ENCODE measurements at regions not wholly inside any gene's neighbourhood (a gene's known extent, or its start where the extent isn't known, plus 50 kb on each side); places are given as distances from the start of the nearest gene placed in this dataset.

DNA sequence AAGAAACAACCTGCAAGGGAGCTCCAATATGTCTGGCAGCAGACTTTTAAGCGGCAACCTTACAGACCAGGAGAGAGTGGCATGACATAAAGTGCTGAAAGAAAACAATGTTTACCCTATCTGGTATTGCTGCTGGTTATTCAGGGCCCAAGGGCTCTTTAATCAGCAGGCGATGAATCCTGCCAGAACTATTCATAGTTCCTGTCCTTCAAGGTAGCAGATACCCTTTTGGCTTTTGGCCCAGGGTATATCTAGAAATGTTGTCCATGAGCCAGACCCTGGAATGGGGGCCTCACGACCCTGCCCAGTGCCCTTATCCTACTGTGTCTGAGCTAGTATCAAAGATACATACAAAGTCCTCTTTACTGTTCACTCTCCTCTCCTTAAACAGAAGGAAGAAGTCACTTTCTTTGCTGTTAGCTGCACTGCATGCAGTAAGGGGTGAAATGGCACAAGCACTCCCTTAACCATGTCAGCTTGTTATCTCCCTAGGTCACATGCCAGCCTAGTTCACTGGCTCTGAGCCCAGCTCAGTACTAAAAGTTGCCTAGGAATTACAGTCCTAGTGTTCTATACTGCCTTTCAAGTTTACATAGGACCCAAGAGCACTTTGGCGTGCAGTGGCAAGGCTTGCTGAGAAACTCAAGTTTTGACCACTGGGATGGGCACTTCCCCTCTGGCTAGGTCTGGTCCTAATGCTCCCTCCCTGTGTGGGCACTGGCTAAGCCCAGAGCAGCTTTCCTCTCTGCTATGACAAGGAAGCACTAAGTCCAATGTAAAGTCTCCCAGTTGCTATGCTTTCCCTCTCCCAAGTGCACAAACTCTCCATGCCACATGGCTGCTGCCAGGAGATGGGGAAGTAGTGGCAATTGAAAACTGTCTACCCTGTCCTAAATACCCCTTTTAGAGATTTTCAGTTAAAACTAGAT is 122.0 kb downstream of the HTR1B start:
- 64% methylated on average over 4 of the region's 4 CpGs for WGBS

DNA sequence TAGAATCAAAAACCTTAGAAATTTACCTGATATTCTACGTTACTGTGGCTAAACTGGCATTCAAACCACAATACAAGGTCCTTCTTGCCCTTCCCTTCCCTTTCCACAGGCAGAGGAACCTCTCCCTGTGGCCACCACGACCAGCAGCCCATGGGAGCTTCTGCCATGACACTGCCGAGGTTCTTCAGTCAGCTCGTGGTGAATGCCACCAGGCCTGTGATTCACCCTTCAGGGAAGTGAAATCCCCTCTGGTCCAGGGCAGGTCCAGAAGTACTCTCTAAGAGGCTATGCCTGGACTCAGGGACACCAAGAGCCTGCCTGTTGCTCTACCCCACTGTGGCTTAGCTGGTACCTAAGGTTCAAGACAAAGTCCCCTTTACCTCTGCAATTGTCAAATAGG is 123.0 kb downstream of the HTR1B start:
- H3K4me1 ChIP-seq (ENCODE audit: insufficient read depth): no peaks in the 10 kb centered on the region
- no peak overlapping the region for H3K27ac ChIP-seq (ENCODE audit: low read depth)
- DNase-seq (ENCODE audit: extremely low spot score): no peak
- H3K4me3 ChIP-seq (ENCODE audit: low read depth, low read length): no peak overlapping the region
- 77% methylated on average over 4 of the region's 4 CpGs for WGBS
- no peaks in the 10 kb centered on the region for H3K36me3 ChIP-seq (ENCODE audit: insufficient read depth)

More for the DNA sequence above, 122.0 kb downstream of the HTR1B start:
- Histone ChIP-seq H3K4me3 (ENCODE audit: low read depth, low read length) (no peak overlapping the region), H3K36me3 (ENCODE audit: insufficient read depth) (no peaks in the 10 kb centered on the region), H3K4me1 (ENCODE audit: insufficient read depth) (no peaks in the 10 kb centered on the region), H3K27ac (ENCODE audit: low read depth) (no peak overlapping the region)
- DNase-seq (ENCODE audit: extremely low spot score): no peak

DNA sequence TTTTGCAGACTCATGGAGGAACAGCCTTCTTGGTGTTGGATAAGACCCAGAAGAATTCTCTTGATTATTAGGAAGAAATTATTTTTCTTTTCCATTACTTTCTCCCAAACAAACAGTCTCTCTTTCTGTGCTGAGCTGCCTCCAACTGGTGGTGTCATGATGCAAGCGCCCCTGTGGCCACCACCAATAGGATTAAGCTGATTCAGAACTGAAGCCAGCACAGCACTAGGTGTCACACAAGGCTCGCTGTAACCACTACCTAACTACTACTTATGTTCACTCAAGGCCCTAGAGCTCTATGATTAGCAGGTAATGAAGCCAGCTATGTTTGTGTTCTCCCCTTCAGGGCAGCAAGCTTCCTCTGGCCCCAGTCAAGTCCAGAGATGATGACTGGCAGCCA is 123.4 kb downstream of the HTR1B start:
- 81% methylated on average over 2 of the region's 2 CpGs for WGBS
- Histone ChIP-seq H3K36me3 (ENCODE audit: insufficient read depth) (no peaks in the 10 kb centered on the region), H3K4me1 (ENCODE audit: insufficient read depth) (no peaks in the 10 kb centered on the region), H3K27ac (ENCODE audit: low read depth) (no peak overlapping the region), H3K4me3 (ENCODE audit: low read depth, low read length) (no peak overlapping the region)
- no peak for DNase-seq (ENCODE audit: extremely low spot score)

DNA sequence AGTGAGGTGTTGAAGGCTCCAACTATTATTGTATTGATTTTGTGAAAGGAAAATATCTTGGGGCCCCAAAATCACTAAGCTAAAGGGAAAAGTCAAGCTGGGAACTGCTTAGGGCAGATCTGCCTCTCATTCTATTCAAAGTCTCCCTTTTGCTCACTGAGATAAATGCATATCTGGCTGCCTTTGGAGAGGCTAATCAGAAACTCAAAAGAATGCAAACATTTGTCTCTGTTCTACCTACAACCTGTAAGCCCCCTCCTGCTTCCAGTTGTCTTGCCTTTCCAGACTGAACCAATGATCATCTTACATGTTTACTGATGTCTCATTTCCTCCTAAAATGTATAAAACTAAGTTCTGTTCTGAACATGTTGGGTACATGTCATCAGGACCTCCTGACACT is 125.9 kb downstream of the HTR1B start:
- H3K27ac ChIP-seq (ENCODE audit: low read depth): no peak overlapping the region
- no peaks in the 10 kb centered on the region for H3K4me1 ChIP-seq (ENCODE audit: insufficient read depth)
- no peak for DNase-seq (ENCODE audit: extremely low spot score)
- H3K36me3 ChIP-seq (ENCODE audit: insufficient read depth): no peaks in the 10 kb centered on the region
- H3K4me3 ChIP-seq (ENCODE audit: low read depth, low read length): no peak overlapping the region

DNA sequence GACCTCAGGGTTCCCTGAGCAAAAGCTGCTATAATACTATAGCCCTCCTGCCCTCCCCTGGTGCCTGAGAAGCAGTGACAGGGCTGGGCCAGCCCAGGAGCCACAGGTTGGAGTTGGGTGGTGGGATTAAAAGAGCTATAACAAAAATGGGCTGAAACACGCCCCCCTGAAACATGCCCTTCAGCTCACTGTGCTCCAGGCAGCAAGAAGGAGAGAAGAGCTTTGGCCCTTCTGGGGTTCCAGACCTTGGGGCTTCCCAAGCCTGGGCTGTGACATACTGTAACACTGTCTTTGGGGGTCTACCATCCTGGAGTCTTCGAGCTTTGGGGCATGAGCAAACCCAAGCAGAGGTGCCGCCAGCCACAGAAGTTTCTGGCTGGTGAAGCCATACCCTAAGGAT is 129.2 kb downstream of the HTR1B start:
- Histone ChIP-seq H3K36me3 (ENCODE audit: insufficient read depth) (no peaks in the 10 kb centered on the region), H3K4me3 (ENCODE audit: low read depth, low read length) (no peak overlapping the region), H3K27ac (ENCODE audit: low read depth) (no peak overlapping the region), H3K4me1 (ENCODE audit: insufficient read depth) (no peaks in the 10 kb centered on the region)
- WGBS: 84% methylated on average over 3 of the region's 3 CpGs
- DNase-seq (ENCODE audit: extremely low spot score): no peak

DNA sequence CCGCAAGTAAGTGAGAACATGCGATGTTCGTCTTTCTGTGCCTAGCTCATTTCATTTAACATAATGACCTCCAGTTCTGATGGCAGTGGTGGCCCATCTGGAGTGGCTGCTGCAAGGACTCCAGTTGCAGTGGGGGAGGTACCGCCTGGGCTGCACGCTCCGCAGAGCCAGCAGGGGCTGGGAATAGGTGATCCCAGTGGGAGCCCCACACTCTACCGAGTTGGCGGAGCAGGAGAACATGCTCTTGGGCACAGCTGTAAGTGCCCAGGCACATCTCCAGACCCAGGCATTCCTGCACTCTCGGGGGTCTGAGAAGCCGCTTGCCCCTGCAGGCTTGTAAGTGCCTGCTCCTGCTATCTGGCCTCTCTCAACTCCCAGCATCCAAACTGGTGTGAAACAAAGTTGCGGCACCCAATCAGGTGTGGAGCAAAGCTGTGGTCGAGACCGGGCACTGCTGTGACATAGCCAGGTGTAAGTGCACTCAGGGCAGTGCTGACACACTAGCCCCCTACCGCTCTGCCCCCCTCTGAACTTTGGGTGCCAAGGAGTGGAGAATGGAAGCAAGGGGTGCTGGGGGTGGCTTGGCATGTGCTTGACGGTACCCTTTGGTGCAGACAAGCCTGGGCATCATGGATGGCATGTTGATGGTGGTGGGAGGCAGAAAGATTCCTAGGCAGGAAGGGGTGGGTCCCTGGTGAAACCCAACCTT is 130.2 kb downstream of the HTR1B start:
- 94% methylated on average over 15 of the region's 15 CpGs for WGBS
- H3K27ac ChIP-seq (ENCODE audit: low read depth): no peak overlapping the region
- no peak overlapping the region for H3K4me3 ChIP-seq (ENCODE audit: low read depth, low read length)
- no peak for DNase-seq (ENCODE audit: extremely low spot score)
- H3K4me1 ChIP-seq (ENCODE audit: insufficient read depth): no peaks in the 10 kb centered on the region
- no peaks in the 10 kb centered on the region for H3K36me3 ChIP-seq (ENCODE audit: insufficient read depth)

DNA sequence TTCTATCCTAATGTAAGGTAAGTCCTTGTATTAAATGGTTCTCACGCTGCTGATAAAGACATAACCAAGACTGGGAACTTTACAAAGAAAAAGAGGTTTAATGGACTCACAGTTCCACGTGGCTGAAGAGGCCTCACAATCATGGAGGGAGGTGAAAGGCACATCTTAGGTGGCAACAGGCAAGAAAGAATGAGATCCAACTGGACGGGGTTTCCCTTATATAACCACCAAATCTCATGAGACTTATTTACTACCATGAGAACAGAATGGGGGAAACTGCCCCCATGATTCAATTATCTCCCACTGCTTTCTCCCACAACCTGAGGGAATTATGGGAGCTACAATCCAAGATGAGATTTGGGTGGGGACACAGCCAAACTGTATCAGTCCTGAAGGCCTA is 136.6 kb downstream of the HTR1B start:
- WGBS: 83% methylated on average over 3 of the region's 3 CpGs
- no peaks in the 10 kb centered on the region for H3K4me1 ChIP-seq (ENCODE audit: insufficient read depth)
- H3K27ac ChIP-seq (ENCODE audit: low read depth): no peak overlapping the region
- no peak overlapping the region for H3K4me3 ChIP-seq (ENCODE audit: low read depth, low read length)
- DNase-seq (ENCODE audit: extremely low spot score): no peak
- H3K36me3 ChIP-seq (ENCODE audit: insufficient read depth): no peaks in the 10 kb centered on the region

DNA sequence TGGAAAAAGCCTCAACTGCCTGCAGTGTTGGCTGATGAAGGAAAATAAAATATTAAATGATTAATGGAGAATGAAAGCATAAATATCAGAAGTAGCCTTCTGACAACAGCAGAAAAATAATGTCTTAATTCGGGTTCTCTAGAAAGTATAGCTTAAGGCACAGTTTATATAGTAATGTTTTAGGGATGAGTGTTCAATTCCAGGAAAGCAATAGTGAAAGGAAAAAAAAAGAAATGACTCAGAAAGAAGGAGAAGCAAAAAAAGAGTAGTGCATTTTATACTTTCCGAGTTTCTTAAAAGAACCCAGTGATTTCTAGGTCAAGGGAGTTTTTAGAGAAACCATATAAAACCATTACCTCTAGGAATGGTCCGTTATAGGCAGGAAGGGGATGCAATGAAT is 137.3 kb downstream of the HTR1B start:
- no peaks in the 10 kb centered on the region for H3K36me3 ChIP-seq (ENCODE audit: insufficient read depth)
- no peak overlapping the region for H3K4me3 ChIP-seq (ENCODE audit: low read depth, low read length)
- no peak for DNase-seq (ENCODE audit: extremely low spot score)
- no peaks in the 10 kb centered on the region for H3K4me1 ChIP-seq (ENCODE audit: insufficient read depth)
- 79% methylated on average over 3 of the region's 3 CpGs for WGBS
- no peak overlapping the region for H3K27ac ChIP-seq (ENCODE audit: low read depth)

DNA sequence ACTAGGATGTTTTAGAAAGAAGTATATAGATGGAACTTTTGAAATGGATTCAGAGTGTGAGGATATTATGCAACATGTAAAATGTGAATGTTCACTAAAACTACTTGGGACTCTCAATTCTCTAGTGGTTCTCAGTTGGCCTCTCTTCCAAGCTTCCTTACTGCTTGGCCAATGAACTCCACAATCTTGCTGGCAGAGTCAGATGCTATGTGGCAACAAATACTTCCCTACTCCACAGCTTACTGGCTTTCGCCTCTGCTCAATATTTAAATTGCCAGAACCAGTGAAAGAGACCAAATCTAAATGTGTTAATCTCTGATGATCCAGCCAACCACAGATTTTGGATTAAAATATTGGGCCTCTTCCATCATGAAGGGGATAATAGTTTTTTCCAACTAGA is 138.4 kb downstream of the HTR1B start:
- Histone ChIP-seq H3K4me1 (ENCODE audit: insufficient read depth) (no peaks in the 10 kb centered on the region), H3K36me3 (ENCODE audit: insufficient read depth) (no peaks in the 10 kb centered on the region), H3K27ac (ENCODE audit: low read depth) (peak overlapping the region; percentile 50), H3K4me3 (ENCODE audit: low read depth, low read length) (no peak overlapping the region)
- 98% methylated on average over 1 of the region's 1 CpG for WGBS
- no peak for DNase-seq (ENCODE audit: extremely low spot score)

DNA sequence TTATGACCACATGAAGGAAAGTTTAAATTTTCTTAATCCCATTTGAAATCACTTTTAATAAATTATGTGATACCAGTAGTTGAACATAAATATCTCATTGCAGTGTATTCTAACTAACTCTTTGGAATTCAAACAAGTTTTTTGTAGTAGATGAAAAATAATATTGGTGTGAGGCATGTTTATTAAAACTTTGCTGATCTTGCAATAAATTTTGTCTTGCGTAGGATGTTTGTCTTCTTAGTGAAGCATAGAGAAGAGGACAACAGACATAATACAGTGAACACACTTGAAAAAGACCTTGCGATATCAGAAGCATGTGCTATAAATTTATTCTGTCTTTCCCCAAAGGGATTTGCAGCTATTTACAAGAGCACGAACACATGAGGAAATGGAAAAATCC is 140.7 kb downstream of the HTR1B start:
- 71% methylated on average over 3 of the region's 3 CpGs for WGBS

DNA sequence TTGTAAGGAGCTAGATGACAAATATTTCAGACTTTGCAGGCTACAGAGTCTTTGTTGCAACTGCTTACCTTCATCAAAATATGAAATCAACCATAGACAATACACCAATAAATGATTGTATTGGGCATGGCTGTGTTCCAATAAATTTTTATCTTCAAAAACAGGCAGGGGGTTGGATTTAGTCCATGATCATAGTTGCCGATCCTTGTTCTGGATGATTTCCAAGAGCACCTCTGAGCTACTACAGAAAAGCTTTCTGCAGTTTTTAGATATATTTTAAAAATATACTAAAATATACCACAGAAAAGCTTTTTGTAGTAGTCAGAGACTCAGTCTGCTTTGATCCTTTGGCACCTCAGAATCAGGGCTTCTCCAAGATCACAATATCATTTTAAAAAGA is 145.0 kb downstream of the HTR1B start:
- H3K4me1 ChIP-seq (ENCODE audit: insufficient read depth): no peaks in the 10 kb centered on the region
- WGBS: 39% methylated on average over 1 of the region's 1 CpG
- no peak overlapping the region for H3K27ac ChIP-seq (ENCODE audit: low read depth)
- no peaks in the 10 kb centered on the region for H3K36me3 ChIP-seq (ENCODE audit: insufficient read depth)
- H3K4me3 ChIP-seq (ENCODE audit: low read depth, low read length): no peak overlapping the region
- DNase-seq (ENCODE audit: extremely low spot score): no peak

More for the DNA sequence above, 140.7 kb downstream of the HTR1B start:
- no peak overlapping the region for H3K4me3 ChIP-seq (ENCODE audit: low read depth, low read length)
- H3K4me1 ChIP-seq (ENCODE audit: insufficient read depth): no peaks in the 10 kb centered on the region
- H3K36me3 ChIP-seq (ENCODE audit: insufficient read depth): no peaks in the 10 kb centered on the region
- no peak overlapping the region for H3K27ac ChIP-seq (ENCODE audit: low read depth)
- no peak for DNase-seq (ENCODE audit: extremely low spot score)

DNA sequence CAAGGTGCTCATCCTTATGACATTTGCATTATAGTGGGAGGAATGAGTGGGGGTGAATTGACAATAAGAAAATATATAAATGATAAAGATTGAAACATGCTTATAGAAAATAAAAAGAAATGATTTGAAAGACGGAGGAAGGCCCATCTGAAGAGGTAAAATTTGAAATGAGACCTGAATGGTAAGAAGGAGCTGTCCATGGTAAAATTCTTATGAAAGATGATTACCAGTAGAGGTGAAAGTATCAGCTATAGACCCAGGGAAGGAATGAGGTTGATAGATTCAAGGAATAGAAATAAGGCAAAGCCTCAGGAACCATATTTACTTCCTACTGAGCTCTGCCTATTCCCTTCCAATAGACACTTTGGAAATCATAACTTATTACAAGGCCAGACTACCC is 149.7 kb downstream of the HTR1B start:
- no peak overlapping the region for H3K27ac ChIP-seq (ENCODE audit: low read depth)
- 77% methylated on average over 1 of the region's 1 CpG for WGBS
- H3K36me3 ChIP-seq (ENCODE audit: insufficient read depth): no peaks in the 10 kb centered on the region
- H3K4me1 ChIP-seq (ENCODE audit: insufficient read depth): no peaks in the 10 kb centered on the region
- H3K4me3 ChIP-seq (ENCODE audit: low read depth, low read length): no peak overlapping the region
- DNase-seq (ENCODE audit: extremely low spot score): no peak

DNA sequence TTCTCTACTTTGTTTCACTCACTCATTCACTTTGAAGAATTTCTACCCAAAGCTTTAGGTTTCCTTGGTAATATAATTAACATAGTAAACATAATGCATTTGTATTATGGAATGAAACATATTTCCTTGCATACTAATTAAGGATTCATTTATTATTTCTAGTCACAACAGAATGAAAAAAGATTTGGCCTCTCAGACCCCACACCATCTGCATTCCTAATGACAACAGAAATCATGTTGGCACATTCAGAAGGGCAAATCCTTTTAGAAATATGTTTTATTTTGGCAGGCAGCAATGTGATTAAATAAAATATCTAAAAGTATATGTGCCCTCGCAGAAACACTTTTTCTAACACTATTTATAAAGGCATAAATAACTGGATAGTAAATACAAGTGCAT is 163.4 kb downstream of the HTR1B start:
- H3K4me3 ChIP-seq (ENCODE audit: low read depth, low read length): no peak overlapping the region
- no peak overlapping the region for H3K27ac ChIP-seq (ENCODE audit: low read depth)
- H3K36me3 ChIP-seq (ENCODE audit: insufficient read depth): no peaks in the 10 kb centered on the region
- no peak for DNase-seq (ENCODE audit: extremely low spot score)
- H3K4me1 ChIP-seq (ENCODE audit: insufficient read depth): no peaks in the 10 kb centered on the region
- 81% methylated on average over 1 of the region's 1 CpG for WGBS

DNA sequence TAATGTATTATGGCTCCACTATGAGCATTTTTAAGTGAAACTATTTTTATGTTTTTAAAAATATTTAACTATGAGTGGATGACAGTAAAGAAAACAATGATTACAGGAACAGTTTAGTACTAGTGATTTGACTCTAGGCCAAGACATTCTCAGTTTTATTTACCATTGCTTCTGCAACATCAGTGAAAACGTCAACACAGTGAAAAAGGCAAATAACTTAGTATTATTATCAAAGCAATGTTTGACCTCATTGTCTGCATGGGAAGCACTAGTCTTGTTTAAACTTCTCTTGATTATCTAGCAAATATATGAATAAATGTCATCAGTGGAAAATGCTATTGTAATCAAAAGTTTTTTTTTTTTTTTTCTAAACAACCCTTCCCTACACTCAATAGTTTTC is 165.0 kb downstream of the HTR1B start:
- H3K4me3 ChIP-seq (ENCODE audit: low read depth, low read length): no peak overlapping the region
- no peak overlapping the region for H3K27ac ChIP-seq (ENCODE audit: low read depth)
- no peaks in the 10 kb centered on the region for H3K36me3 ChIP-seq (ENCODE audit: insufficient read depth)
- H3K4me1 ChIP-seq (ENCODE audit: insufficient read depth): no peaks in the 10 kb centered on the region
- DNase-seq (ENCODE audit: extremely low spot score): no peak
- 36% methylated on average over 1 of the region's 1 CpG for WGBS
